Mesothelial cell of epicardium (in vitro differentiated cells): ENCODE measurements at regions not wholly inside any gene's neighbourhood (a gene's known extent, or its start where the extent isn't known, plus 50 kb on each side); places are given as distances from the start of the nearest gene placed in this dataset.

Experiments used
- DNase-seq, 2 experiments: peaks; one replicate each; pipeline ENCODE4 v3.0.0; 2021; ENCODE audit warnings: low spot score in 2 of 2; ENCODE audit not compliant: unreplicated experiment in 2 of 2
- H3K27ac Mint-ChIP-seq: 2 replicates; pipeline ENCODE4 v1.8.0; 2021; ENCODE audit warnings: mixed read lengths
- H3K27me3 Mint-ChIP-seq: 2 replicates; pipeline ENCODE4 v1.8.0; 2021; ENCODE audit warnings: low read depth, mixed read lengths
- H3K36me3 Mint-ChIP-seq: 2 replicates; pipeline ENCODE4 v1.8.0; 2021; ENCODE audit warnings: mixed read lengths
- H3K4me1 Mint-ChIP-seq: 2 replicates; pipeline ENCODE4 v1.8.0; 2021; ENCODE audit warnings: mixed read lengths
- H3K4me3 Mint-ChIP-seq: 2 replicates; pipeline ENCODE4 v1.8.0; 2021; ENCODE audit warnings: mild to moderate bottlenecking, moderate library complexity, mixed read lengths
- H3K9me3 Mint-ChIP-seq: 2 replicates; pipeline ENCODE4 v1.8.0; 2021; ENCODE audit warnings: mixed read lengths
- TF ChIP-seq, protein P1 (sequence below): fragments of 200-600 bp; sonication (generic); IDR thresholded peaks from one replicate; pipeline ENCODE4 v1.5.0; 2021; ENCODE audit warnings: antibody characterized with exemption; ENCODE audit not compliant: unreplicated experiment

DNA sequence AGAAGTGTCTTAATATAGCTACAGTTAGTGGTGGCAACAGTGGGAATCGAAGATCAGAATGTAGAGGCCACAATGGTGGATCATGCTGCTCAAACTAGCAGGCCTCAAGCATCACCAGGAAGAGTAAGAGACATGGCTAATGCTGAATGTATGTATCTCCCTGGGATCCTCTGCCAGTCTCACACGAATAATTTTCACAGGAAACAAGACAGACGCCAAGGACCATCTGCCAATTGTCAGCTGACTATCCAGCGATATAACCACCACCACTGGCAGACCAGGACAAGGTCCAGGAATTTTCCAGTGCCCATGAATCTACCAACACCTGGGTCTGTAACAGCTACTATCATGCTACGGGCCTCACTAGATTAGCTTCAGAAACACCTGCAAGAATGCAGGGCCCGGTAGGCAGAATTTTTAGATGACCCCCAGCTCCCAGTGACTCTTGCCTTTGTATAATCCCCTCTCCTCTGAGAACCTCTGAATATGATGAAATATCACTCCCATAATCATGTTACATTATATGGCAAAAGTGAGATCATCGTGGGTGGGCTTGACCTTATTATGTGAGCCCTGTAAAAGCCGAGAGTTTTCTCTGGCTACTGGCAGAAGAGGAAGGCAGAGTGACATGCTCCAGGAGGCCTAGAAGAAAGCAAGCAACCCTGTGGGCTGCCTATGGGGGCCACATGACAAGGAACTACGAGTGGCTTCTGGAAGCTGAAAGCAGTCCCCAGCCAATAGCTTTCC, 429.8 kb downstream of the BCOR start:
- Mint-ChIP-seq H3K4me3 (no peak overlapping the region), H3K9me3 (peaks cover 45% of the 10 kb centered on the region), H3K4me1 (peaks cover 7% of the 10 kb centered on the region), H3K27ac (no peak overlapping the region), H3K36me3 (no peaks in the 10 kb centered on the region), H3K27me3 (no peaks in the 10 kb centered on the region)
- no peak for DNase-seq
- TF ChIP-seq, protein P1, sequence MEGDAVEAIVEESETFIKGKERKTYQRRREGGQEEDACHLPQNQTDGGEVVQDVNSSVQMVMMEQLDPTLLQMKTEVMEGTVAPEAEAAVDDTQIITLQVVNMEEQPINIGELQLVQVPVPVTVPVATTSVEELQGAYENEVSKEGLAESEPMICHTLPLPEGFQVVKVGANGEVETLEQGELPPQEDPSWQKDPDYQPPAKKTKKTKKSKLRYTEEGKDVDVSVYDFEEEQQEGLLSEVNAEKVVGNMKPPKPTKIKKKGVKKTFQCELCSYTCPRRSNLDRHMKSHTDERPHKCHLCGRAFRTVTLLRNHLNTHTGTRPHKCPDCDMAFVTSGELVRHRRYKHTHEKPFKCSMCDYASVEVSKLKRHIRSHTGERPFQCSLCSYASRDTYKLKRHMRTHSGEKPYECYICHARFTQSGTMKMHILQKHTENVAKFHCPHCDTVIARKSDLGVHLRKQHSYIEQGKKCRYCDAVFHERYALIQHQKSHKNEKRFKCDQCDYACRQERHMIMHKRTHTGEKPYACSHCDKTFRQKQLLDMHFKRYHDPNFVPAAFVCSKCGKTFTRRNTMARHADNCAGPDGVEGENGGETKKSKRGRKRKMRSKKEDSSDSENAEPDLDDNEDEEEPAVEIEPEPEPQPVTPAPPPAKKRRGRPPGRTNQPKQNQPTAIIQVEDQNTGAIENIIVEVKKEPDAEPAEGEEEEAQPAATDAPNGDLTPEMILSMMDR: no peak

GRCh38 chrX:39669668-39670067, 428.1 kb downstream of the BCOR start:
- no peak for DNase-seq
- H3K27ac Mint-ChIP-seq: no peak overlapping the region
- peaks cover 10% of the 10 kb centered on the region for H3K4me1 Mint-ChIP-seq
- peaks cover 36% of the 10 kb centered on the region for H3K9me3 Mint-ChIP-seq
- TF ChIP-seq, protein P1: no peak
- no peak overlapping the region for H3K4me3 Mint-ChIP-seq
- H3K36me3 Mint-ChIP-seq: no peaks in the 10 kb centered on the region
- H3K27me3 Mint-ChIP-seq: no peaks in the 10 kb centered on the region

- H3K4me1 Mint-ChIP-seq: peaks cover 13% of the 10 kb centered on the region
- no peak overlapping the region for H3K27ac Mint-ChIP-seq
- H3K4me3 Mint-ChIP-seq: no peak overlapping the region
- H3K27me3 Mint-ChIP-seq: no peaks in the 10 kb centered on the region
- no peak for DNase-seq
- TF ChIP-seq, protein P1: no peak
- H3K9me3 Mint-ChIP-seq: peaks cover 31% of the 10 kb centered on the region
- no peaks in the 10 kb centered on the region for H3K36me3 Mint-ChIP-seq
Observed at GRCh38 chrX:39670281-39670680, 427.5 kb downstream of the BCOR start.

GRCh38 chrX:39672405-39672804, 425.4 kb downstream of the BCOR start:
- DNase-seq: no peak
- Mint-ChIP-seq H3K9me3 (peaks cover 28% of the 10 kb centered on the region), H3K27ac (no peak overlapping the region), H3K27me3 (no peaks in the 10 kb centered on the region), H3K36me3 (no peaks in the 10 kb centered on the region), H3K4me3 (no peak overlapping the region), H3K4me1 (peaks cover 8% of the 10 kb centered on the region)
- TF ChIP-seq, protein P1: no peak

DNA sequence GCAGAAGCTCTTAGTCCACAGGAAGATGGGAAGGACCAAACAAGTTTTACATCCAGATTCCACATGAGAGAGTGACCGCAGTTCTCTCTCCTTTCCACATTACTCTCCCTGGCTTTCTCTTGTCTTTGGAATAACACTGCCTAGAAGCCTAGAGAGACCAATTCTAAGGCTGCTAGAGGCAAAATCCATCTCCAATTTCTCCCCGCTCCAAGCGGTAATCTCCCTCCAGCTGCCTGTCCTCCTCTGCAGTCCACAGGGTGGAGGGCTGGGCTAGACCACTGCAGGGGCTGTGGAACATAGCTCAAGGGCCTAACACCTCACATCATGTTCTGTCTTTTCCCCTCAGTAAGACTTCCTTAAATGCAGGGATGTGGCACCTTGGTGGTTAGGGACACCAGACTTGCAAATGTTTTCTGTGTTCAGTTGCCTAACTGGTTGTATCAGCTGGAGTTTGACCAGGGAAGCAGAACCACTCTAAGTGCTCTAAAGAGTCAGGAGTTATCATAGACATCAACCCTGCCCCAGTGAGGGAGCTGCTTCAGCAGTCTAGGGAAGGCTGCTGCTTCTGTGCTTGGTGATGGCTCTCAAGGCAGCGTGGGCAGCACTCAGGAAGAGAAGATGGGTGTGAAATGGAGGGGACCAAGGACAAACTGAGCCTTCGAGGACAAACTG, 423.1 kb downstream of the BCOR start:
- no peak for DNase-seq
- TF ChIP-seq, protein P1: no peak
- H3K9me3 Mint-ChIP-seq: peaks cover 28% of the 10 kb centered on the region
- peaks cover 14% of the 10 kb centered on the region for H3K4me1 Mint-ChIP-seq
- no peaks in the 10 kb centered on the region for H3K36me3 Mint-ChIP-seq
- no peaks in the 10 kb centered on the region for H3K27me3 Mint-ChIP-seq
- H3K27ac Mint-ChIP-seq: no peak overlapping the region
- H3K4me3 Mint-ChIP-seq: no peak overlapping the region
